ENCODE measurements at regions not wholly inside any gene's neighbourhood (a gene's known extent, or its start where the extent isn't known, plus 50 kb on each side); places are given as distances from the start of the nearest gene placed in this dataset.

GRCh38 chr10:10685566-10685965 is 332.1 kb upstream of the CELF2 start:
- no peak for TF ChIP-seq MAX (IDR thresholded peaks at IDR 0.05)
- no peak for TF ChIP-seq EP300 (IDR thresholded peaks at IDR 0.05; ENCODE audit: borderline replicate concordance)
- TF ChIP-seq TEAD4 (IDR thresholded peaks at IDR 0.05): no peak
- no peak for TF ChIP-seq CEBPB (IDR thresholded peaks at IDR 0.05)
- TF ChIP-seq RAD21 (IDR thresholded peaks at IDR 0.05; ENCODE audit: low read depth): no peak
- TF ChIP-seq YY1 (IDR thresholded peaks at IDR 0.05; ENCODE audit: low read depth): no peak
- TF ChIP-seq CREB1 (IDR thresholded peaks at IDR 0.05; ENCODE audit: low read depth): no peak
- TF ChIP-seq TAF1 (IDR thresholded peaks at IDR 0.05; ENCODE audit: low read depth): no peak
- no peak for TF ChIP-seq ZBTB7A (IDR thresholded peaks at IDR 0.05; ENCODE audit: low read depth)
- TF ChIP-seq REST (IDR thresholded peaks at IDR 0.05; ENCODE audit: low read depth): no peak
- TF ChIP-seq NFIC (IDR thresholded peaks at IDR 0.05): no peak
- TF ChIP-seq EGR1 (IDR thresholded peaks at IDR 0.05): no peak
